SK-N-SH (cell line): ENCODE measurements at regions not wholly inside any gene's neighbourhood (a gene's known extent, or its start where the extent isn't known, plus 50 kb on each side); places are given as distances from the start of the nearest gene placed in this dataset.

Experiments used
- CTCF ChIA-PET: fragments of 300-600, 350-600 bp; formaldehyde crosslinking; extraction: SDS; loops from one replicate; lab custom pipeline; 2021; lab: Yijun Ruan, JAX
- POLR2A ChIA-PET: fragments of 350-600 bp; sonication (Branson Sonifier 250); formaldehyde crosslinking; extraction: SDS; loops from one replicate; lab custom pipeline; 2020; ENCODE audit warnings: antibody characterized with exemption, inconsistent platforms; lab: Yijun Ruan, JAX
- DNase-seq: peaks from one replicate; pipeline ENCODE4 v3.0.0; 2012
- H2AFZ ChIP-seq: fragments of 200-600 bp; sonication (generic); 2 replicates; pipeline ENCODE4 v1.8.1; 2016; ENCODE audit warnings: antibody characterized with exemption, mild to moderate bottlenecking, low read depth
- H3F3A ChIP-seq: fragments of 200-600 bp; sonication (generic); replicated peaks from 2 replicates; pipeline ENCODE3; 2016; ENCODE audit warnings: antibody characterized with exemption, mild to moderate bottlenecking; ENCODE audit not compliant: insufficient read depth
- H3K27ac ChIP-seq, 2 experiments: fragments of 200-500 bp in 1 of 2; fragments of 200-600 bp in 1 of 2; sonication (Bioruptor generic) in 1 of 2; sonication (generic), shearing (Covaris generic) in 1 of 2; 2 replicates each; pipeline versions ENCODE4 v1.5.1 to v1.6.1; 2014 to 2016; ENCODE audit warnings: low read depth in 2 of 2, inconsistent platforms in 1 of 2, low read length in 1 of 2, mild to moderate bottlenecking in 1 of 2, mixed read lengths in 1 of 2
- H3K27me3 ChIP-seq: fragments of 200-600 bp; sonication (generic), shearing (Covaris generic); 2 replicates; pipeline ENCODE4 v1.6.1; 2016; ENCODE audit warnings: mixed run types; ENCODE audit not compliant: insufficient read depth
- H3K36me3 ChIP-seq, 2 experiments: fragments of 200-500 bp in 1 of 2; fragments of 200-600 bp in 1 of 2; sonication (Bioruptor generic) in 1 of 2; sonication (generic) in 1 of 2; replicated peaks in 1 of 2; 2 replicates each; pipeline versions ENCODE3 to v1.5.1; 2014 to 2016; ENCODE audit warnings: low read length in 1 of 2, mild to moderate bottlenecking in 1 of 2; ENCODE audit not compliant: insufficient read depth in 2 of 2, control insufficient read depth in 1 of 2
- H3K4me1 ChIP-seq, 2 experiments: fragments of 200-500 bp in 1 of 2; fragments of 200-600 bp in 1 of 2; sonication (Bioruptor generic) in 1 of 2; sonication (generic), shearing (Covaris generic) in 1 of 2; 2 replicates each; pipeline versions ENCODE4 v1.5.1 to v1.6.1; 2014 to 2016; ENCODE audit warnings: low read depth in 1 of 2, low read length in 1 of 2, mixed run types in 1 of 2; ENCODE audit not compliant: insufficient read depth in 2 of 2, control insufficient read depth in 1 of 2
- H3K4me2 ChIP-seq: fragments of 200-600 bp; sonication (generic), shearing (Covaris generic); 2 replicates; pipeline ENCODE4 v1.6.1; 2017; ENCODE audit warnings: mixed run types
- H3K4me3 ChIP-seq, 2 experiments: fragments of 200-500 bp in 1 of 2; fragments of 200-600 bp in 1 of 2; sonication (Bioruptor generic) in 1 of 2; sonication (generic), shearing (Covaris generic) in 1 of 2; 2 replicates each; pipeline versions ENCODE4 v1.5.1 to v1.8.1; 2014 to 2016; ENCODE audit warnings: low read depth in 2 of 2, inconsistent platforms in 1 of 2, low read length in 1 of 2, mild to moderate bottlenecking in 1 of 2, mixed read lengths in 1 of 2, moderate library complexity in 1 of 2
- H3K79me2 ChIP-seq: fragments of 200-600 bp; sonication (generic); 2 replicates; pipeline ENCODE4 v1.8.1; 2017; ENCODE audit warnings: mild to moderate bottlenecking; ENCODE audit not compliant: insufficient read depth
- H3K9ac ChIP-seq: fragments of 200-600 bp; sonication (generic); 2 replicates; pipeline ENCODE4 v1.6.1; 2017; ENCODE audit warnings: mixed run types
- H3K9me2 ChIP-seq: fragments of 200-600 bp; sonication (generic); 2 replicates; pipeline ENCODE4 v1.6.1; 2017; ENCODE audit warnings: mixed run types
- H3K9me3 ChIP-seq: fragments of 200-600 bp; sonication (generic); 2 replicates; pipeline ENCODE4 v1.6.1; 2017; ENCODE audit warnings: mixed run types, mild to moderate bottlenecking, moderate library complexity
- H4K20me1 ChIP-seq: fragments of 200-600 bp; sonication (generic); 2 replicates; pipeline ENCODE4 v1.6.1; 2017; ENCODE audit warnings: mild to moderate bottlenecking, mixed run types; ENCODE audit not compliant: insufficient read depth
- CHD2 ChIP-seq: fragments of 150-350 bp; IDR thresholded peaks from 2 replicates; pipeline ENCODE4 v1.6.1; 2018; ENCODE audit warnings: low read length; ENCODE audit not compliant: partially characterized antibody
- GATA2 ChIP-seq: sonication (generic); formaldehyde crosslinking; IDR thresholded peaks from 2 replicates; pipeline ENCODE4 v1.5.0; 2020; ENCODE audit warnings: mild to moderate bottlenecking, missing genetic modification reagents
- MEF2A ChIP-seq: IDR thresholded peaks from 2 replicates; pipeline ENCODE4 v1.4.0; 2012; ENCODE audit warnings: low read depth, borderline replicate concordance
- NFIC ChIP-seq: IDR thresholded peaks from 2 replicates; pipeline ENCODE4 v1.4.0; 2012; ENCODE audit warnings: borderline replicate concordance
- RAD21 ChIP-seq: IDR thresholded peaks from 2 replicates; pipeline ENCODE4 v1.6.1; 2012; ENCODE audit warnings: mild to moderate bottlenecking, low read length
- RCOR1 ChIP-seq: fragments of 150-350 bp; IDR thresholded peaks from 2 replicates; pipeline ENCODE4 v1.6.1; 2017; ENCODE audit warnings: antibody characterized with exemption, low read length
- SIN3A ChIP-seq: IDR thresholded peaks from 2 replicates; pipeline ENCODE4 v1.6.1; 2012; ENCODE audit warnings: low read depth, mild to moderate bottlenecking, low read length, moderate library complexity, borderline replicate concordance
- SMC3 ChIP-seq: IDR thresholded peaks from 2 replicates; pipeline ENCODE4 v1.6.1; 2012; ENCODE audit warnings: low read depth, low read length, improper control_type of control experiment
- TCF12 ChIP-seq: IDR thresholded peaks from 2 replicates; pipeline ENCODE4 v1.4.0; 2012
- WGBS: methylation state at CpG from one replicate; pipeline ENCODE4 v1.1.6; 2017; ENCODE audit warnings: low lambda C conversion rate; 5-methylcytosine and 5-hydroxymethylcytosine counted together
- TF ChIP-seq, protein P1 (sequence below): fragments of 200-600 bp; sonication (generic); IDR thresholded peaks from 2 replicates; pipeline ENCODE4 v1.6.1; 2017; ENCODE audit warnings: antibody characterized with exemption, mild to moderate bottlenecking, moderate library complexity
- TF ChIP-seq, protein P2 (sequence below): IDR thresholded peaks from 2 replicates; pipeline ENCODE4 v1.4.0; 2012; ENCODE audit warnings: low read depth, borderline replicate concordance
- TF ChIP-seq, protein P3 (sequence below): IDR thresholded peaks from 2 replicates; pipeline ENCODE4 v1.4.0; 2012; ENCODE audit warnings: low read depth
- TF ChIP-seq, protein P4 (sequence below): fragments of 150-350 bp; IDR thresholded peaks from 2 replicates; pipeline ENCODE4 v1.6.1; 2017; ENCODE audit warnings: antibody characterized with exemption, low read length, low read depth, borderline replicate concordance

DNA sequence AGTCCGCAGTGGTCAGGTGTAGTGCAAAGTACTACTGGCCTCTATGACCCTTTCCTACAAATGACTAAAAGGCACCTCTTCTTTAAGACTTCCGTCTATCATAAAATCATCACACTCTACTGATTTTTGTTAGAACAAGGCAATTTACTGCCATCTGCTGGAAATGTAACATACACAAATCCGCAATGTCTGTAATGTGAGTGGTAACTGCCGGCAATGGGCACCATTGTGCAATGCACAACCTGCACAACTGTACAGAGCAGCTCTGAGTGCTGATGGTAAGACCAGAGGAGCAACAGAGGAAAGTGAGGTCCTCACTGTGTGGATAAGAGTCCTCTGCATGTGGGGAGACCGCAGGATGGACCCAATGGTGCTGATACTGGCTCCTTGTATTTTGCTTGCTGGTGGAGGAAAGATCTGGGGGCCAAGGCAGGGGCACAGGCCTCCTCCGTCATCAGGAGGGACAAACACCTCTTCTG lies 103.7 kb downstream of the ATPSCKMT start:
- H3F3A ChIP-seq: no peaks in the 10 kb centered on the region
- no peaks in the 10 kb centered on the region for H4K20me1 ChIP-seq
- H3K36me3 ChIP-seq: no peaks in the 10 kb centered on the region
- DNase-seq: peak; percentile 43
- H3K79me2 ChIP-seq: no peaks in the 10 kb centered on the region
- 60% methylated on average over 6 of the region's 6 CpGs for WGBS
- no peaks in the 10 kb centered on the region for H3K27me3 ChIP-seq
- H3K4me1 ChIP-seq: no peaks in the 10 kb centered on the region
- CTCF ChIA-PET: interaction anchor here (0.6 to 1.4 kb wide), 7 partner anchors 10 to 983 kb away, joined by 3 to 6 read pairs (median 3); no protein-coding TSS in a partner anchor
- TF ChIP-seq RAD21 (peak; percentile 79), SMC3 (peak; percentile 51)
- TF ChIP-seq, protein P1, sequence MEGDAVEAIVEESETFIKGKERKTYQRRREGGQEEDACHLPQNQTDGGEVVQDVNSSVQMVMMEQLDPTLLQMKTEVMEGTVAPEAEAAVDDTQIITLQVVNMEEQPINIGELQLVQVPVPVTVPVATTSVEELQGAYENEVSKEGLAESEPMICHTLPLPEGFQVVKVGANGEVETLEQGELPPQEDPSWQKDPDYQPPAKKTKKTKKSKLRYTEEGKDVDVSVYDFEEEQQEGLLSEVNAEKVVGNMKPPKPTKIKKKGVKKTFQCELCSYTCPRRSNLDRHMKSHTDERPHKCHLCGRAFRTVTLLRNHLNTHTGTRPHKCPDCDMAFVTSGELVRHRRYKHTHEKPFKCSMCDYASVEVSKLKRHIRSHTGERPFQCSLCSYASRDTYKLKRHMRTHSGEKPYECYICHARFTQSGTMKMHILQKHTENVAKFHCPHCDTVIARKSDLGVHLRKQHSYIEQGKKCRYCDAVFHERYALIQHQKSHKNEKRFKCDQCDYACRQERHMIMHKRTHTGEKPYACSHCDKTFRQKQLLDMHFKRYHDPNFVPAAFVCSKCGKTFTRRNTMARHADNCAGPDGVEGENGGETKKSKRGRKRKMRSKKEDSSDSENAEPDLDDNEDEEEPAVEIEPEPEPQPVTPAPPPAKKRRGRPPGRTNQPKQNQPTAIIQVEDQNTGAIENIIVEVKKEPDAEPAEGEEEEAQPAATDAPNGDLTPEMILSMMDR: peak; percentile 51
- TF ChIP-seq, protein P2, sequence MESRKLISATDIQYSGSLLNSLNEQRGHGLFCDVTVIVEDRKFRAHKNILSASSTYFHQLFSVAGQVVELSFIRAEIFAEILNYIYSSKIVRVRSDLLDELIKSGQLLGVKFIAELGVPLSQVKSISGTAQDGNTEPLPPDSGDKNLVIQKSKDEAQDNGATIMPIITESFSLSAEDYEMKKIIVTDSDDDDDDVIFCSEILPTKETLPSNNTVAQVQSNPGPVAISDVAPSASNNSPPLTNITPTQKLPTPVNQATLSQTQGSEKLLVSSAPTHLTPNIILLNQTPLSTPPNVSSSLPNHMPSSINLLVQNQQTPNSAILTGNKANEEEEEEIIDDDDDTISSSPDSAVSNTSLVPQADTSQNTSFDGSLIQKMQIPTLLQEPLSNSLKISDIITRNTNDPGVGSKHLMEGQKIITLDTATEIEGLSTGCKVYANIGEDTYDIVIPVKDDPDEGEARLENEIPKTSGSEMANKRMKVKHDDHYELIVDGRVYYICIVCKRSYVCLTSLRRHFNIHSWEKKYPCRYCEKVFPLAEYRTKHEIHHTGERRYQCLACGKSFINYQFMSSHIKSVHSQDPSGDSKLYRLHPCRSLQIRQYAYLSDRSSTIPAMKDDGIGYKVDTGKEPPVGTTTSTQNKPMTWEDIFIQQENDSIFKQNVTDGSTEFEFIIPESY: no peak
- no peaks in the 10 kb centered on the region for H3K9me3 ChIP-seq
- no peak overlapping the region for H3K9ac ChIP-seq
- H3K27ac ChIP-seq: no peak overlapping the region
- no peak overlapping the region for H3K4me3 ChIP-seq
- H3K9me2 ChIP-seq: no peaks in the 10 kb centered on the region
- no peak overlapping the region for H3K4me2 ChIP-seq
- no peak overlapping the region for H2AFZ ChIP-seq
- POLR2A ChIA-PET: no interaction called here

DNA sequence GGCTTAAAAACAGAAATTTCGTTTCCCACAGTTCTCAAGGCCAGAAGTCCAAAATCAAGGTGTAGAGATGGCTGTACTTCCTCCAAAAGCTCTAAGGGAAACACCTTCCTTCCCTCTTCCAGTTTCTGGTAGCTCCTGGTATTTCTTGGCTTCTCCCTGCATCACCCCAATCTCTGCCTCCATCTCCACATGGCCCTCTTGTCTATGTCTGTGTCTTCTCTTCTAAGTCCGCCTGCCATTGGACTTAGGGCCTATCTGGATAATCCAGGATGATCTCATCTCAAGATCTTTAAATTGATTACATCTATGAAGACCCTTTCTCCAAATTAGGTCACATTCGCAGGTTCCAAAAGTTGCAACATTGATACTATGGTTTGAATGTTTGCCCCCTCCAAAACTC lies 105.6 kb downstream of the ATPSCKMT start:
- TF ChIP-seq RCOR1: no peak
- TF ChIP-seq, protein P3, sequence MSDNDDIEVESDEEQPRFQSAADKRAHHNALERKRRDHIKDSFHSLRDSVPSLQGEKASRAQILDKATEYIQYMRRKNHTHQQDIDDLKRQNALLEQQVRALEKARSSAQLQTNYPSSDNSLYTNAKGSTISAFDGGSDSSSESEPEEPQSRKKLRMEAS: no peak
- TF ChIP-seq, protein P4, sequence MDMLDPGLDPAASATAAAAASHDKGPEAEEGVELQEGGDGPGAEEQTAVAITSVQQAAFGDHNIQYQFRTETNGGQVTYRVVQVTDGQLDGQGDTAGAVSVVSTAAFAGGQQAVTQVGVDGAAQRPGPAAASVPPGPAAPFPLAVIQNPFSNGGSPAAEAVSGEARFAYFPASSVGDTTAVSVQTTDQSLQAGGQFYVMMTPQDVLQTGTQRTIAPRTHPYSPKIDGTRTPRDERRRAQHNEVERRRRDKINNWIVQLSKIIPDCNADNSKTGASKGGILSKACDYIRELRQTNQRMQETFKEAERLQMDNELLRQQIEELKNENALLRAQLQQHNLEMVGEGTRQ: no peak
- no peak for TF ChIP-seq MEF2A
- TF ChIP-seq SIN3A: no peak
- no peak for TF ChIP-seq TCF12
- TF ChIP-seq NFIC: no peak
- no peak for TF ChIP-seq SMC3
- TF ChIP-seq CHD2: no peak
- TF ChIP-seq GATA2 (CRISPR knock-in tag): no peak
- H3K4me2 ChIP-seq: no peak overlapping the region
- DNase-seq: no peak
- WGBS: 40% methylated on average over 3 of the region's 3 CpGs
- no peak overlapping the region for H3K27ac ChIP-seq
- H2AFZ ChIP-seq: no peak overlapping the region
- no peaks in the 10 kb centered on the region for H3K9me3 ChIP-seq
- H3K36me3 ChIP-seq: no peaks in the 10 kb centered on the region
- H3K4me1 ChIP-seq: no peaks in the 10 kb centered on the region; a peak in 1 of 4 replicates
- no peak overlapping the region for H3K4me3 ChIP-seq
- no peaks in the 10 kb centered on the region for H4K20me1 ChIP-seq
- ChIA-PET POLR2A (no interaction called here), CTCF (interaction anchor here (0.9 to 1.4 kb wide), 2 partner anchors 16 to 1387 kb away, joined by 3 read pairs; no protein-coding TSS in a partner anchor)
- no peaks in the 10 kb centered on the region for H3K9me2 ChIP-seq
- no peaks in the 10 kb centered on the region for H3K79me2 ChIP-seq
- no peaks in the 10 kb centered on the region for H3F3A ChIP-seq
- no peaks in the 10 kb centered on the region for H3K27me3 ChIP-seq
- no peak overlapping the region for H3K9ac ChIP-seq
